HEK293T (cell line): ENCODE measurements at regions not wholly inside any gene's neighbourhood (a gene's known extent, or its start where the extent isn't known, plus 50 kb on each side); places are given as distances from the start of the nearest gene placed in this dataset.

Experiments
- CTCF ChIA-PET: fragments of 350-600 bp; formaldehyde crosslinking; extraction: SDS; loops from one replicate; lab custom pipeline; 2021; ENCODE audit warnings: antibody characterized with exemption, inconsistent platforms; lab: Yijun Ruan, JAX
- POLR2A ChIA-PET: fragments of 350-600 bp; formaldehyde crosslinking; extraction: SDS; loops from one replicate; lab custom pipeline; 2020; ENCODE audit warnings: antibody characterized with exemption, inconsistent platforms; lab: Yijun Ruan, JAX
- DNase-seq: peaks from one replicate; pipeline ENCODE4 v3.0.0; 2012; ENCODE audit warnings: mixed read lengths; ENCODE audit errors: extremely low spot score
- ARNT ChIP-seq: fragments of 450-650 bp; IDR thresholded peaks from 2 replicates; pipeline ENCODE4 v1.6.1; 2017; ENCODE audit warnings: mild to moderate bottlenecking
- BHLHE40 ChIP-seq: fragments of 450-650 bp; IDR thresholded peaks from 2 replicates; pipeline ENCODE4 v1.6.1; 2016; ENCODE audit warnings: mild to moderate bottlenecking, moderate library complexity, borderline replicate concordance
- CTBP1 ChIP-seq: fragments of 450-650 bp; IDR thresholded peaks from 2 replicates; pipeline ENCODE4 v1.6.1; 2016; ENCODE audit warnings: borderline replicate concordance
- ELF4 ChIP-seq: fragments of 450-650 bp; IDR thresholded peaks from 2 replicates; pipeline ENCODE4 v1.6.1; 2017; ENCODE audit warnings: antibody characterized with exemption
- FOXA1 ChIP-seq: fragments of 450-650 bp; IDR thresholded peaks from 2 replicates; pipeline ENCODE4 v1.6.1; 2016; ENCODE audit warnings: mild to moderate bottlenecking
- FOXK2 ChIP-seq: fragments of 450-650 bp; IDR thresholded peaks from 2 replicates; pipeline ENCODE4 v1.6.1; 2016; ENCODE audit warnings: mild to moderate bottlenecking
- FOXM1 ChIP-seq: fragments of 450-650 bp; IDR thresholded peaks from 2 replicates; pipeline ENCODE4 v1.6.1; 2017; ENCODE audit warnings: mild to moderate bottlenecking, borderline replicate concordance
- HDGF ChIP-seq: fragments of 450-650 bp; IDR thresholded peaks from 2 replicates; pipeline ENCODE4 v1.6.1; 2017; ENCODE audit warnings: antibody characterized with exemption, borderline replicate concordance
- L3MBTL2 ChIP-seq: fragments of 450-650 bp; conservative IDR thresholded peaks from 2 replicates; pipeline ENCODE4 v1.6.1; 2016; ENCODE audit warnings: mild to moderate bottlenecking
- LEF1 ChIP-seq: fragments of 450-650 bp; IDR thresholded peaks from 2 replicates; pipeline ENCODE4 v1.6.1; 2017; ENCODE audit warnings: mild to moderate bottlenecking, borderline replicate concordance
- NFRKB ChIP-seq: fragments of 450-650 bp; IDR thresholded peaks from 2 replicates; pipeline ENCODE4 v1.6.1; 2016; ENCODE audit warnings: mild to moderate bottlenecking, moderate library complexity
- PKNOX1 ChIP-seq: fragments of 450-650 bp; IDR thresholded peaks from 2 replicates; pipeline ENCODE4 v1.6.1; 2016
- SP1 ChIP-seq: fragments of 450-650 bp; IDR thresholded peaks from 2 replicates; pipeline ENCODE4 v1.6.1; 2017
- SUZ12 ChIP-seq: fragments of 450-650 bp; IDR thresholded peaks from 2 replicates; pipeline ENCODE4 v1.6.1; 2016; ENCODE audit warnings: mild to moderate bottlenecking
- TARDBP ChIP-seq: fragments of 450-650 bp; IDR thresholded peaks from 2 replicates; pipeline ENCODE4 v1.6.1; 2016
- ZNF384 ChIP-seq: fragments of 450-650 bp; IDR thresholded peaks from 2 replicates; pipeline ENCODE4 v1.6.1; 2016

- POLR2A ChIA-PET = no interaction called here
- CTCF ChIA-PET = no interaction called here
- DNase-seq = no peak
- no peak for TF ChIP-seq ARNT
Observed at GRCh38 chr10:111774486-111774885, 409.1 kb downstream of the GPAM start.

DNA sequence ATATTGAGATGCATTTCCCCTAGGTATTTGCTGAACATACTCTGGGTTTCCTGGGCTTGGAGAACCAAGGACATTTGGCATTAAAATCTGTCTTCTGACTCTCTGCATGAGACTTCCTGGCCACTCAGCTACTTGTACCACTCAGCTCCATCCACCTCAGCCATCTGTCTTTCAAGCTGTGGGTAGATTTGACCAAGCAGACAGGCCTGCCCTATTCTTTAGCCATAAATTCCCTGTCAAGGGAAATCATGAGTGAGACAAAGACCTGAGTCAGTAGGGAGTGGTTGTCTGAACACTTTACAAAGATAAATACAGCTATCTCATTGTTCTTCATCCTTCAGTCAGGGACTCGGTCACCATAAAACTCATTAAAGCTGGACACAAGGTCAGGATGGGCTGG lies 399.1 kb downstream of the GPAM start:
- POLR2A ChIA-PET = no interaction called here
- CTCF ChIA-PET = no interaction called here
- no peak for DNase-seq
- TF ChIP-seq FOXK2 (no peak), ELF4 (no peak), SP1 (no peak), ARNT (no peak)

DNA sequence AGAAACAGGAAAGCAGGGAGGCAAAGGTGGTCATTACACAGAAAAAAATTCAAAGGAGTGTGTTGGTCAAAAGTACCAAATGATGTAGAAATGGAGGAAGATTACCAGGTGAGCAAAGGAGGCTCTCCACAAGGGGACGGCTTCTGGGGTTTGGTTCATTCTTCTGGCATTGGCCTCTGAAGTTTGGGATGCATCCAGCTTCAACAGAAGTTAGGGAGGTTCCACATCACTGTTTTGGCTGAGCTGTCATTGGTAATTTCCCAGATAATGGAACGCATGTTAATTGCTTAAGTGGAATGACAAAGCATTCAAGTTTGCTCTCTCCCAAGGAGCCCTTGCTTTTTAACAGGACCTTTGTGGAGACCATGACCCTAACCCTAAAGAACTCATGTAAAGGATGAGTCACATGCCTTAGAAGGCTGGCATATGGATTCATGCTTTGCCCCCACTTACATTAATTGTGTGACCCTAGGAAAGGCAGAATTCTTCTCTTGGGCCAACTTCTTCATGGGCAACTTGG lies 398.6 kb downstream of the GPAM start:
- ChIA-PET CTCF (no interaction called here), POLR2A (no interaction called here)
- no peak for DNase-seq
- TF ChIP-seq L3MBTL2 (no peak), LEF1 (no peak), PKNOX1 (no peak), HDGF (no peak), FOXM1 (no peak), FOXK2 (no peak), CTBP1 (no peak), FOXA1 (no peak), ZNF384 (no peak), ARNT (no peak)

GRCh38 chr10:111785921-111786320 lies 397.6 kb downstream of the GPAM start:
- CTCF ChIA-PET = no interaction called here
- POLR2A ChIA-PET = no interaction called here
- TF ChIP-seq LEF1 = no peak
- DNase-seq = no peak

DNA sequence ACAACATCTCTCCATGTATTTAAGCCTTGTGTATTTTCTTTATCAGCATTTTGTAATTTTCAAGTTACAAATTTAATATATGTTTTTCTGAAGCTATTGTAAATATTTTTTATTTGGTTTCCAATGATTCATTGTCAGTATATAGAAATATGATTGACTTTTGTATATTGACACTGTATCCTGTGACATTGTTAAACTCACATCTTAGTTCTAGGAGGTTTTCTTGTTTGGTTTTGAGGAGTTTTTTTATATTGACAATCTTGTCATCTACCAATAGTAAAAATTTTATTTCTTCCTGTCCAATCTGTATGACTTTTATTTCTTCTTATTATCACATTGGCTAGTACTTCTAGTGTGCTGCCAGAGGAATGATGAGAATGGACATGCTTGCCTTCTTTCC lies 393.7 kb downstream of the GPAM start:
- TF ChIP-seq SP1 (no peak), CTBP1 (no peak), ELF4 (no peak), BHLHE40 (no peak), PKNOX1 (no peak), FOXM1 (no peak)
- ChIA-PET POLR2A (no interaction called here), CTCF (no interaction called here)
- DNase-seq = no peak

- DNase-seq = no peak
- POLR2A ChIA-PET = no interaction called here
- CTCF ChIA-PET = no interaction called here
- TF ChIP-seq SUZ12 (no peak), ELF4 (no peak), BHLHE40 (no peak), PKNOX1 (no peak), HDGF (no peak), ARNT (no peak), L3MBTL2 (no peak), CTBP1 (no peak)
Observed at GRCh38 chr10:111801841-111802240, 381.7 kb downstream of the GPAM start.

DNA sequence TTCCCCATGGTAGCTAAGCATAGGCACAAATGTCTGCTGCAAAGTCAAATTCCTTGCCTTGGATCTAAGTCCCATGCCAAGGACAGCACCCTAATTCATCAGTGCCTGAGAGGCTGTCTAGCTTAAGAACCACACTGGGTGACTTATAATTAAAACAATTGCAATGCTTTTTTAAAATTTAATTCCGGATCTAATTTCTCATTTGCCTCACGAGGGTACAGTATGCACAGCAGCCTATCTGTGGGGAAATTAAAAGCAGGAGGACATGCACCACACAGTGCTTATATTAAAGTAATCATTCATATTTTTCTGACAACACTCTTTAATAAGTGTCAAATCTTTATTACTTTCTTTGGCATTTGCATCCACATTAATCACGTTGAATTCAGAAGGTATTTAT lies 378.8 kb downstream of the GPAM start:
- CTCF ChIA-PET = no interaction called here
- no peak for TF ChIP-seq CTBP1
- TF ChIP-seq ELF4 = no peak
- no peak for TF ChIP-seq SP1
- TF ChIP-seq ARNT = no peak
- no peak for TF ChIP-seq ZNF384
- TF ChIP-seq HDGF = no peak
- TF ChIP-seq TARDBP = no peak
- no peak for TF ChIP-seq FOXA1
- TF ChIP-seq NFRKB = no peak
- TF ChIP-seq BHLHE40 = no peak
- no peak for TF ChIP-seq SUZ12
- TF ChIP-seq L3MBTL2 = no peak
- POLR2A ChIA-PET = no interaction called here
- no peak for DNase-seq

- DNase-seq = no peak
- ChIA-PET CTCF (no interaction called here), POLR2A (no interaction called here)
- no peak for TF ChIP-seq NFRKB
- TF ChIP-seq SUZ12 = no peak
- no peak for TF ChIP-seq SP1
- TF ChIP-seq ZNF384 = no peak
- no peak for TF ChIP-seq FOXM1
- no peak for TF ChIP-seq BHLHE40
- TF ChIP-seq PKNOX1 = no peak
- no peak for TF ChIP-seq L3MBTL2
- TF ChIP-seq HDGF = no peak
- TF ChIP-seq LEF1 = no peak
- no peak for TF ChIP-seq FOXA1
- TF ChIP-seq ELF4 = no peak
- TF ChIP-seq ARNT = no peak
- TF ChIP-seq TARDBP = no peak
- no peak for TF ChIP-seq FOXK2
- TF ChIP-seq CTBP1 = no peak
Observed at GRCh38 chr10:111811517-111811916, 372.0 kb downstream of the GPAM start.
